ENCODE measurements at regions not wholly inside any gene's neighbourhood (a gene's known extent, or its start where the extent isn't known, plus 50 kb on each side); places are given as distances from the start of the nearest gene placed in this dataset.

- no peak for TF ChIP-seq HDGF (IDR thresholded peaks at IDR 0.05; ENCODE audit: borderline replicate concordance)
- TF ChIP-seq NFRKB (IDR thresholded peaks at IDR 0.05), result no peak
- TF ChIP-seq SUZ12 (IDR thresholded peaks at IDR 0.05), result no peak
- no peak for TF ChIP-seq FOXM1 (IDR thresholded peaks at IDR 0.05; ENCODE audit: borderline replicate concordance)
Measured at GRCh38 chr10:114872519-114873087, 51.0 kb downstream of the FHIP2A start.

Data from HEK293T (cell line).